ENCODE measurements at regions not wholly inside any gene's neighbourhood (a gene's known extent, or its start where the extent isn't known, plus 50 kb on each side); places are given as distances from the start of the nearest gene placed in this dataset.

GRCh38 chr2:156383798-156384197 lies 51.3 kb upstream of the NR4A2 start:
- H3K4me1 Mint-ChIP-seq (ENCODE audit: low read depth): no peaks in the 10 kb centered on the region
- ChIA-PET POLR2A (interaction anchor here (0.8 kb wide), 1 partner anchor 104 kb away, joined by 3 read pairs; no protein-coding TSS in a partner anchor), CTCF (interaction anchor here (0.8 kb wide), 1 partner anchor 48 kb away, joined by 3 read pairs; no protein-coding TSS in a partner anchor)
- no peak for TF ChIP-seq CTCF (IDR thresholded peaks at IDR 0.05)
- H3K36me3 ChIP-seq (ENCODE audit: insufficient read depth, low read length): no peaks in the 10 kb centered on the region
- no peak overlapping the region for H3K27ac ChIP-seq (ENCODE audit: low read depth in 1 of 2, low read length in 2 of 2)
- no peak overlapping the region for H3K4me3 Mint-ChIP-seq
- no peaks in the 10 kb centered on the region for H3K36me3 Mint-ChIP-seq (ENCODE audit: low read depth)
- H3K9me3 Mint-ChIP-seq: peaks cover under 1% of the 10 kb centered on the region
- H3K27me3 ChIP-seq (ENCODE audit: control insufficient read depth in 1 of 2, insufficient read depth in 2 of 2, low read length in 2 of 2): no peaks in the 10 kb centered on the region
- ATAC-seq (ENCODE audit: poor library complexity) (no peak), DNase-seq (no peak)
- no peak overlapping the region for H3K27ac Mint-ChIP-seq
- no peaks in the 10 kb centered on the region for H3K9me3 ChIP-seq (ENCODE audit: control insufficient read depth in 1 of 2, insufficient read depth in 1 of 2, low read length in 2 of 2)
- H3K27me3 Mint-ChIP-seq: peaks cover 21% of the 10 kb centered on the region
- intact Hi-C loops (cut with DNase I, micrococcal nuclease): no loop called here
- no peak overlapping the region for H3K4me3 ChIP-seq (ENCODE audit: low read length)
- no peaks in the 10 kb centered on the region for H3K4me1 ChIP-seq (ENCODE audit: insufficient read depth, low read length)

GRCh38 chr2:156385242-156385641 lies 50.9 kb upstream of the GPD2 start:
- Mint-ChIP-seq H3K9me3 (no peaks in the 10 kb centered on the region), H3K27me3 (peaks cover 21% of the 10 kb centered on the region), H3K4me1 (ENCODE audit: low read depth) (no peaks in the 10 kb centered on the region), H3K27ac (no peak overlapping the region), H3K36me3 (ENCODE audit: low read depth) (no peaks in the 10 kb centered on the region), H3K4me3 (no peak overlapping the region)
- H3K27ac ChIP-seq (ENCODE audit: low read depth in 1 of 2, low read length in 2 of 2): no peak overlapping the region
- ChIA-PET CTCF (no interaction called here), POLR2A (interaction anchor here (2.2 kb wide), 1 partner anchor 42 kb away, joined by 7 read pairs; no protein-coding TSS in a partner anchor)
- ATAC-seq (ENCODE audit: poor library complexity) (no peak), DNase-seq (no peak)
- intact Hi-C loops (cut with DNase I, micrococcal nuclease): no loop called here
- H3K4me3 ChIP-seq (ENCODE audit: low read length): no peak overlapping the region
- H3K4me1 ChIP-seq (ENCODE audit: insufficient read depth, low read length): no peaks in the 10 kb centered on the region
- H3K9me3 ChIP-seq (ENCODE audit: control insufficient read depth in 1 of 2, insufficient read depth in 1 of 2, low read length in 2 of 2): no peaks in the 10 kb centered on the region
- TF ChIP-seq CTCF (IDR thresholded peaks at IDR 0.05): no peak
- H3K36me3 ChIP-seq (ENCODE audit: insufficient read depth, low read length): no peaks in the 10 kb centered on the region
- no peaks in the 10 kb centered on the region for H3K27me3 ChIP-seq (ENCODE audit: control insufficient read depth in 1 of 2, insufficient read depth in 2 of 2, low read length in 2 of 2)
